ENCODE measurements at regions not wholly inside any gene's neighbourhood (a gene's known extent, or its start where the extent isn't known, plus 50 kb on each side); places are given as distances from the start of the nearest gene placed in this dataset.

DNA sequence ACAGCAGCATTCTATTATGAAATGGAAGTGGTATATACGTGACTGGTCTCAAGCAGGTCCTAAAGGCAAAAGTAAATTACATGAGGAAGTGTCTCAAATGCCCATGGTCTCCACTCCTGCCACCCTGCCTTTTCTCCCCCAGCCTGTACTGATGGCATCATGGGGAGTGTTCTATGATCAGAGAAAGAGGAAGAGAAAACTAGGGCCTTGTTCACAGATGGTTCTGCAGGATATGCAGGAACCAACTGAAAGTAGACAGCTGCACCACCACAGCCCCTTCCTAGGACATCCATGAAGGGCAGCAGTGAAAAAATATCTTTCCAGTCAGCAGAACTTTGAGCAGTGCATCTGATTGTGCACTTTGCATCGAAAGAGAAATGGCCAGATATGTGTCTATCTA is 901.5 kb downstream of the ARAP2 start:
- H3K4me3 ChIP-seq (ENCODE audit: low read depth, low read length), result no peak overlapping the region
- TF ChIP-seq, protein P1, sequence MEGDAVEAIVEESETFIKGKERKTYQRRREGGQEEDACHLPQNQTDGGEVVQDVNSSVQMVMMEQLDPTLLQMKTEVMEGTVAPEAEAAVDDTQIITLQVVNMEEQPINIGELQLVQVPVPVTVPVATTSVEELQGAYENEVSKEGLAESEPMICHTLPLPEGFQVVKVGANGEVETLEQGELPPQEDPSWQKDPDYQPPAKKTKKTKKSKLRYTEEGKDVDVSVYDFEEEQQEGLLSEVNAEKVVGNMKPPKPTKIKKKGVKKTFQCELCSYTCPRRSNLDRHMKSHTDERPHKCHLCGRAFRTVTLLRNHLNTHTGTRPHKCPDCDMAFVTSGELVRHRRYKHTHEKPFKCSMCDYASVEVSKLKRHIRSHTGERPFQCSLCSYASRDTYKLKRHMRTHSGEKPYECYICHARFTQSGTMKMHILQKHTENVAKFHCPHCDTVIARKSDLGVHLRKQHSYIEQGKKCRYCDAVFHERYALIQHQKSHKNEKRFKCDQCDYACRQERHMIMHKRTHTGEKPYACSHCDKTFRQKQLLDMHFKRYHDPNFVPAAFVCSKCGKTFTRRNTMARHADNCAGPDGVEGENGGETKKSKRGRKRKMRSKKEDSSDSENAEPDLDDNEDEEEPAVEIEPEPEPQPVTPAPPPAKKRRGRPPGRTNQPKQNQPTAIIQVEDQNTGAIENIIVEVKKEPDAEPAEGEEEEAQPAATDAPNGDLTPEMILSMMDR (IDR thresholded peaks at IDR 0.05; ENCODE audit: insufficient read depth, low read length, missing control alignments), result no peak
- CTCF ChIA-PET, result no interaction called here
- POLR2A ChIA-PET, result no interaction called here
- no peak for DNase-seq (ENCODE audit: low read depth, low spot score)

DNA sequence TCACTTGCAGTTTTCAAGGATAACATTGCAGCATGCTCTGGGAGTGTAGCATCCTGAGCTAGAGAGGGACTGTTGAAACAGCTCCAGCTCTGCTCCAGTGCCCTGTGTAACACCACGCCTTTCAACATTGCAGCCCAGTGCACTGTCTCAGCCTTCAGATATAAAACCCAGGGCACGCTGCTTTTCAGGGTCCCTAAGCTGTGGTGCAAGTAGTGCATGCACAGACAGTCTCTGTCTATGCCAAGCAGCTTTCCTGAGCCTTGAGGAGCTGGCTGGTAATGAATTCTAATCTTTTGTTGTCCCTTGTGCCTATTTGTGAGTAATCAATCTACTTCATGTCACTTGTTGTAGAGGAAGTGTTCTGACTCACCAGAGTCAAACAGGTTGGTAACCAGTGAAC is 897.0 kb downstream of the ARAP2 start:
- TF ChIP-seq, protein P1 (IDR thresholded peaks at IDR 0.05; ENCODE audit: insufficient read depth, low read length, missing control alignments), result no peak
- H3K4me3 ChIP-seq (ENCODE audit: low read depth, low read length), result no peak overlapping the region
- no peak for DNase-seq (ENCODE audit: low read depth, low spot score)
- POLR2A ChIA-PET, result no interaction called here
- CTCF ChIA-PET, result no interaction called here

DNA sequence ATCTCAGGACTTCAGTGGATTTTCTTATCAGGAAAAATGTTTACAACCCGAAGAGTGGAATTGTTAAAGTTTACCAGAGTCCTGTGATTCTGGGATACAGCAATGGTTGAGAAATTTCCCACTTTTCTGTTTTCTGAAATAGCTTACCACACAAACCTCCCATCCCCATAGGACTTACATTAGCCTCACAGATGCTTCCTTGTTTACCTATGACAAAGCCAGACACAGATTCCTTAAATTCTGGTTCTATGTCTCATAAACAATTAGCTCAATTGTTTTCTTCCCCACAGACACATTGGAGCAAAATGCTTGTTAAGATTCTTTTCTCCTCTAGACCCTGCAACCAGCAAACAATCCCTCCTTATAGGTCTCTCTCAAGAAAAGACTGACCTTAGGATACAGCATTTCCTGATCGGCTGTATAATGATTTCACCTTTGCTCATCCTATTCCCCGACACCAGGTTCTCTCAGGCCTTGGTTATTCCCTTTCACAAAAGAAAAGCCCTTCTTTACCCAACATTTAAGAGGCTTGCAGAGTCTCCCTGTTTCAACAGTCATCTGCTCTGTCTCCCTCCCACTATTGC is 886.2 kb downstream of the ARAP2 start:
- POLR2A ChIA-PET, result no interaction called here
- no peak for DNase-seq (ENCODE audit: low read depth, low spot score)

DNA sequence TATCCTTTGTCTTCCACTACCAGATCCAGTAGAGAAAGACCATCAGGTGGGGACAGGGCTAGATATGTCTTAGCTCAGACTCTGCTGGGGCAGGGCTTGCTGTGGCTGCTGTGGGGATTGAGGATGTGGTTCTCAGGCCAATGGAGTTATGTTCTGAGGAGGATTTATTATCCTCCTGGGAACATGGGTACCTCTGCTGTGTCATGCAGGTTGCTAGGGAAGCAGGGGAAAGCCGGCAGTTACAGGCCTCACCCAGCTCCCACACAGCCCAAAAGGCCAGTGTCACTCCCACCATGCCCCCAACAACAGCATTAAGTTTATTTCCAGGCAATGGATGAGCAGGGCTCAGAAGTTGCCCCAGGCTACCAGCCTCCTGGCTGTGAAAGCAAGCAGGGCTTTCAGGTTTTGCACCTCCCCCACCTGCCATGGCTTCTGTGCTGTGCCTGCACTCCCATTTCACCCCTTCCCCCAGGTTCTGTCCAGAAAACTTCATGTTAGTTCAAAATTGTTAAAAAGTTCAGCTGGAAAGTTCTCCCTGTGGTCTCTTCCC is 879.9 kb downstream of the ARAP2 start:
- TF ChIP-seq, protein P1 (IDR thresholded peaks at IDR 0.05; ENCODE audit: insufficient read depth, low read length, missing control alignments), result no peak
- POLR2A ChIA-PET, result no interaction called here
- CTCF ChIA-PET, result no interaction called here
- no peak for DNase-seq (ENCODE audit: low read depth, low spot score)
- H3K4me3 ChIP-seq (ENCODE audit: low read depth, low read length), result no peak overlapping the region

More for the DNA sequence above, 886.2 kb downstream of the ARAP2 start:
- no peak overlapping the region for H3K4me3 ChIP-seq (ENCODE audit: low read depth, low read length)
- CTCF ChIA-PET, result no interaction called here
- TF ChIP-seq, protein P1 (IDR thresholded peaks at IDR 0.05; ENCODE audit: insufficient read depth, low read length, missing control alignments), result no peak

DNA sequence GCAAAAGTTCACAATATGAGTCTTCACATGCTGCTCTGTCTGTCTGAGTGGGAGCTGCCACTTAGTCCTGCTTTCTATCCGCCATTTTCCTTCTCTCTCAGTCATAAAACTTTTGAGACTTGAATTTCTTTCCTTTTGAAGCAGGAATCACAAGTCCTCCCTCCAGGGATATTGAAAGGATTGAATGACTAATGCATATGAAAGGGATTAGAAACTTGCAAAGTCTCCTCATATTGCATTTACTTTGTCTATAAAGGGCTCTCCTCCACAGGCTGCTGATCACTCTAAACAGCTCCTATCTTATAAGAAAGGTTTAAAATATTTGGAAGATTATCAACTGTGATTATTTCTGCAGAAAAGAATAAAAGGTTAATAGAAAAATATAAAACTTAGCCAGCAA is 879.1 kb downstream of the ARAP2 start:
- TF ChIP-seq, protein P1 (IDR thresholded peaks at IDR 0.05; ENCODE audit: insufficient read depth, low read length, missing control alignments), result no peak
- POLR2A ChIA-PET, result no interaction called here
- CTCF ChIA-PET, result no interaction called here
- no peak for DNase-seq (ENCODE audit: low read depth, low spot score)
- no peak overlapping the region for H3K4me3 ChIP-seq (ENCODE audit: low read depth, low read length)

DNA sequence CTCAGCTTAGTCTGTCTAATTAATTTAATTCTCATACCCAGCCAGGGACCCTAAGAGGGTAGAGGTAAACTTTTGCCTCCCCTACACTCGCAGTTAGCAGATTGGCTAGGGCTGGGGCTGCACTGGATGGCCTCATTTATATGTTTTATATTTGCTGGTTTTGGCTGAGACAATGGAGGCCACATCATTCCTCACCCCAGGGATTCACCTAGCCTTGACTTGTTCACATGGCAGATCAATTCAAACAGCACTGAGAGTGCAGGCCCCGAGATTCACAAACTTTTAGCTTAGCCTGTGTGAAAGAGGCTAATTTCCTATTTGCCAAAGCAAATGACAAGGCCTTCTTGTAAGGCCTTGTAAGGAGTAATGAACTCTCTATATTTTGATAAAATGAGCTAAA is 844.4 kb downstream of the ARAP2 start:
- CTCF ChIA-PET, result interaction anchor here (0.9 kb wide), 1 partner anchor 20 kb away, joined by 3 read pairs; no protein-coding TSS in a partner anchor
- POLR2A ChIA-PET, result no interaction called here
- TF ChIP-seq, protein P1 (IDR thresholded peaks at IDR 0.05; ENCODE audit: insufficient read depth, low read length, missing control alignments), result no peak
- no peak overlapping the region for H3K4me3 ChIP-seq (ENCODE audit: low read depth, low read length)
- no peak for DNase-seq (ENCODE audit: low read depth, low spot score)
